Small intestine (tissue), 7 donors: ENCODE measurements at regions not wholly inside any gene's neighbourhood (a gene's known extent, or its start where the extent isn't known, plus 50 kb on each side); places are given as distances from the start of the nearest gene placed in this dataset.

Experiments used
- DNase-seq, 2 donors: peaks; one replicate each; pipeline versions ENCODE4 v3.0.0 to v3.0.0-alpha.2; 2013
- FAIRE-seq: peaks from 2 replicates; lab custom pipeline; 2012; peaks lifted over from hg19 to GRCh38; lab: Jason Lieb, UNC
- H3K27ac ChIP-seq, 3 donors: one replicate each; pipeline ENCODE4 v1.5.1; 2013; ENCODE audit warnings: low read length in 2 of 3, mild to moderate bottlenecking in 2 of 3, control low read depth in 1 of 3, inconsistent platforms in 1 of 3, low read depth in 1 of 3, moderate library complexity in 1 of 3
- H3K27me3 ChIP-seq, 3 donors: one replicate each; pipeline ENCODE4 v1.6.1; 2013; ENCODE audit warnings: low read length in 3 of 3, inconsistent platforms in 1 of 3; ENCODE audit not compliant: control insufficient read depth in 3 of 3, insufficient read depth in 3 of 3
- H3K36me3 ChIP-seq, 3 donors: one replicate each; pipeline ENCODE4 v1.6.1; 2013; ENCODE audit warnings: low read length in 3 of 3, inconsistent platforms in 1 of 3, low read depth in 1 of 3, mild to moderate bottlenecking in 1 of 3, moderate library complexity in 1 of 3; ENCODE audit not compliant: control insufficient read depth in 3 of 3, insufficient read depth in 2 of 3
- H3K4me1 ChIP-seq, 3 donors: one replicate each; pipeline ENCODE4 v1.6.1; 2013; ENCODE audit warnings: low read length in 2 of 3, inconsistent platforms in 1 of 3, low read depth in 1 of 3, mild to moderate bottlenecking in 1 of 3, moderate library complexity in 1 of 3; ENCODE audit not compliant: control insufficient read depth in 3 of 3, insufficient read depth in 2 of 3
- H3K4me3 ChIP-seq, 3 donors: one replicate each; pipeline ENCODE4 v1.5.1; 2013; ENCODE audit warnings: low read length in 3 of 3, control low read depth in 1 of 3, inconsistent platforms in 1 of 3, low read depth in 1 of 3, mild to moderate bottlenecking in 1 of 3, moderate library complexity in 1 of 3
- H3K9me3 ChIP-seq, 2 donors: one replicate each; pipeline ENCODE4 v1.6.1; 2013; ENCODE audit warnings: low read depth in 1 of 2, low read length in 1 of 2; ENCODE audit not compliant: control insufficient read depth in 2 of 2, insufficient read depth in 1 of 2
- WGBS, 3 donors: extraction: QIAGEN DNeasy Blood & Tissue Kit; methylation state at CpG; one replicate each; pipeline ENCODE4 v1.1.7; 2013; 5-methylcytosine and 5-hydroxymethylcytosine counted together
- donor health status: healthy with polysubstance abuse.
- donor health status: control.
- donor health status: control.
- donor health status: Bipolar disorder and iron deficiency.
- donor health status: healthy.

GRCh38 chr1:94679332-94680038 is 137.9 kb upstream of the F3 start:
- FAIRE-seq (no peak), DNase-seq (no peak)
- Histone ChIP-seq H3K36me3 (peaks cover 0 to 27% (median 0%) of the 10 kb centered on the region in 3 donors), H3K27me3 (no peaks in the 10 kb centered on the region), H3K4me3 (no peak overlapping the region), H3K9me3 (no peaks in the 10 kb centered on the region), H3K4me1 (peaks cover 2 to 14% (median 2%) of the 10 kb centered on the region in 3 donors), H3K27ac (peak overlapping the region in 1 of 3 donors; percentile 6)
- WGBS, 3 donors, result 75 to 93% (median 80%) methylated on average over 4 of the region's 4 CpGs

- Histone ChIP-seq H3K4me3 (no peak overlapping the region), H3K27me3 (no peaks in the 10 kb centered on the region), H3K27ac (peak overlapping the region in 1 of 3 donors; percentile 28), H3K36me3 (peaks cover 0 to 21% (median 0%) of the 10 kb centered on the region in 3 donors), H3K9me3 (no peaks in the 10 kb centered on the region), H3K4me1 (peaks cover 2 to 14% (median 2%) of the 10 kb centered on the region in 3 donors)
- DNase-seq (peak; percentile 15 to 43), FAIRE-seq (no peak)
- 67 to 72% (median 71%) methylated on average over 11 of the region's 11 CpGs for WGBS, 3 donors
Measured at GRCh38 chr1:94678202-94678848, 136.8 kb upstream of the F3 start.

- no peaks in the 10 kb centered on the region for H3K9me3 ChIP-seq
- FAIRE-seq (no peak), DNase-seq (no peak)
- H3K27ac ChIP-seq, result peak overlapping the region in 2 of 3 donors; percentile 43 to 66
- no peak overlapping the region for H3K4me3 ChIP-seq
- H3K4me1 ChIP-seq, result peaks cover 2 to 14% (median 2%) of the 10 kb centered on the region in 3 donors
- peaks cover 0 to 22% (median 0%) of the 10 kb centered on the region in 3 donors for H3K36me3 ChIP-seq
- WGBS, 3 donors, result 79 to 86% (median 84%) methylated on average over 7 of the region's 7 CpGs
- no peaks in the 10 kb centered on the region for H3K27me3 ChIP-seq
Measured at GRCh38 chr1:94677714-94678113, 136.2 kb upstream of the F3 start.

DNA sequence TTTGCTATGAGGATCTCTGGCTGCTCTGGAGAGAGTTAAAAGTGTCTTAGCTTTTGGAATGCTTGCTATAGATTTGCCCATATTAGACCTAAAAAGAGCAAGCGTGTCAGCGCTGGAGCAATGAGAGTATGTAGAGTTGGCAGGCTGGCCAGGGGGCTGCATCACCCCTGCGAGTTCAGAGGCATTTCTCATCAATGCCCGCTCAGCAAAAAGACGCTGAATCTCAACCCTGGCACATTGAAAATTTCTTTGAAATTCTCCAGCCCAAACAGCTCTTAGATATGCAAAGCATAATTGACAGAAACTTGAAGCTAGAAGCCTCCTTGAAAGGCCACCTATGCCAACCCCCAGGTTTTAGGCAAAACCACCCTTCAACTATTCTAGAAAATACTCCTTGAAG is 135.5 kb upstream of the F3 start:
- DNase-seq, result no peak
- peak overlapping the region in 2 of 3 donors; percentile 66 to 85 for H3K27ac ChIP-seq
- 15 to 56% (median 27%) methylated on average over 5 of the region's 5 CpGs for WGBS, 3 donors
- no peaks in the 10 kb centered on the region for H3K27me3 ChIP-seq
- H3K4me1 ChIP-seq, result peaks cover 2 to 14% (median 2%) of the 10 kb centered on the region in 3 donors
- H3K4me3 ChIP-seq, result no peak overlapping the region
- no peak for FAIRE-seq
- H3K36me3 ChIP-seq, result peaks cover 0 to 26% (median 0%) of the 10 kb centered on the region in 3 donors
- no peaks in the 10 kb centered on the region for H3K9me3 ChIP-seq

DNA sequence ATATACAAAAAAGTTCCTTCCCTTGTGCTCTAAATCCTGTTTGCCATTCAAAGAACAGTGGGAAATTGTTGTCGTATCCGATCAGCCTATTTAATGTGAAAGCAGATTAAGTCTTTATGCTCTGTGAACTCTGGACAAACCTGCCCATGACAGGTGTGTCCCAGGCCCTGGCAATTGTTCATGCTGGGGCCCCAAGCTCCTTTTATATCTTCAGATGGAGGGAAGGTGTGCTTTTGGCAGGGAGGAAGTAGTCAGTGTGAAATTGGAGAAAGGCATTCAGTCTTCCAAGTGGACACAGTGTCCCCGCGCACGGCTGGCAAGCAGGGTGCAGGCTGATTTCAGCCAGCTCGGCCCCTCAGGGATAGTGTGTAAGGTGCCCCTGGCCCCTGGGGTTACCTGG is 135.1 kb upstream of the F3 start:
- no peak for FAIRE-seq
- Histone ChIP-seq H3K4me3 (no peak overlapping the region), H3K27ac (peak overlapping the region in 2 of 3 donors; percentile 66 to 85), H3K4me1 (peaks cover 2 to 14% (median 2%) of the 10 kb centered on the region in 3 donors), H3K27me3 (no peaks in the 10 kb centered on the region), H3K36me3 (peaks cover 0 to 30% (median 0%) of the 10 kb centered on the region in 3 donors), H3K9me3 (no peaks in the 10 kb centered on the region)
- WGBS, 3 donors, result 12 to 55% (median 28%) methylated on average over 6 of the region's 6 CpGs
- DNase-seq, result peak; percentile 72 to 91

DNA sequence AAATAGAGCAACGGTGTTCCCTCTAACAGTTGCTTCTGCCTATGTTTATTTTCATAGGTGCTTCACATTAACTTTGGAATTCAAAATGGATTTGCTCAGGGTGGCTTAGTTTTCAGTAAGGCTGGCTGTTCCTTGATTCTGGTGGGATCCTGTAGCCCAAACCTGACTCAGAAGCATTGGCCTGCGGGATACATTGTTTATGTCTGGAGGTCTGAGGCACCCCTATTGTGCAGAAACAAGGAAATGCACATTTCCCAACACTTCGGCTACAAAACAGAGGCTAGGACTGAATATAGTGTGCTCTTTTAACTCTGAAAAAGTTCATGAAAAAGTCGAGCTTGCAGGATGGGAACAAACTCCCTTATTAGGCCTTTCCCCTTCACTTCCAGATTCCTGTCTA is 133.8 kb upstream of the F3 start:
- Histone ChIP-seq H3K4me1 (peaks cover 2 to 14% (median 2%) of the 10 kb centered on the region in 3 donors), H3K27me3 (no peaks in the 10 kb centered on the region), H3K9me3 (no peaks in the 10 kb centered on the region), H3K4me3 (no peak overlapping the region), H3K36me3 (peaks cover 0 to 32% (median 0%) of the 10 kb centered on the region in 3 donors), H3K27ac (no peak overlapping the region)
- WGBS, 3 donors, result 66 to 84% (median 77%) methylated on average over 4 of the region's 4 CpGs
- DNase-seq (no peak), FAIRE-seq (no peak)

GRCh38 chr1:94674876-94675275 is 133.3 kb upstream of the F3 start:
- Histone ChIP-seq H3K27ac (no peak overlapping the region), H3K9me3 (no peaks in the 10 kb centered on the region), H3K27me3 (no peaks in the 10 kb centered on the region), H3K36me3 (peaks cover 0 to 30% (median 0%) of the 10 kb centered on the region in 3 donors), H3K4me1 (peaks cover 2 to 14% (median 2%) of the 10 kb centered on the region in 3 donors), H3K4me3 (no peak overlapping the region)
- DNase-seq (no peak), FAIRE-seq (no peak)
- 75 to 100% (median 92%) methylated on average over 1 of the region's 1 CpG for WGBS, 3 donors

- Histone ChIP-seq H3K27me3 (no peaks in the 10 kb centered on the region), H3K9me3 (peaks cover 0 to 2% of the 10 kb centered on the region in 2 donors), H3K36me3 (peaks cover 0 to 22% (median 0%) of the 10 kb centered on the region in 3 donors), H3K27ac (no peak overlapping the region), H3K4me3 (no peak overlapping the region), H3K4me1 (peaks cover 2 to 14% (median 3%) of the 10 kb centered on the region in 3 donors)
- DNase-seq (no peak), FAIRE-seq (no peak)
- 83 to 96% (median 93%) methylated on average over 6 of the region's 6 CpGs for WGBS, 3 donors
Measured at GRCh38 chr1:94672934-94673333, 131.4 kb upstream of the F3 start.
